ENCODE measurements at regions not wholly inside any gene's neighbourhood (a gene's known extent, or its start where the extent isn't known, plus 50 kb on each side); places are given as distances from the start of the nearest gene placed in this dataset.

DNA sequence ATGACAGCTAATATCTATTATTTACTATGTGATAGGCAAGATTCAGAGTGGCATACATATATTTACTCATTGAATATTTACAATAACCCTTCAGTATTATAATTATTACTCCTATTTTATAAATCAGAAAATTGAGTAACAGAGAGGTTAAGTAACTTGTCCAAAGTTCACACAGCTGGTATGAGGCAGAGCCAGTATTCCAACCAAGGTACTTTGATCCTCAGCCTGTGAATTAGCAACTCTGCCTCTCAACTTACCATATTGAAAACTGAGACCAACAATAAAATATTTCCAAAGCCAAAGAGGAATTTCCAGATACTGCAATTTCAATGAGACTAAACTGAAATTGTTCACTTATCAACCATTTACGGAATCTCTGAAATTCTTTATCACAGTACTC, 67.9 kb upstream of the TSLP start:
- DNase-seq (ENCODE audit: low read depth, low spot score), result no peak

DNA sequence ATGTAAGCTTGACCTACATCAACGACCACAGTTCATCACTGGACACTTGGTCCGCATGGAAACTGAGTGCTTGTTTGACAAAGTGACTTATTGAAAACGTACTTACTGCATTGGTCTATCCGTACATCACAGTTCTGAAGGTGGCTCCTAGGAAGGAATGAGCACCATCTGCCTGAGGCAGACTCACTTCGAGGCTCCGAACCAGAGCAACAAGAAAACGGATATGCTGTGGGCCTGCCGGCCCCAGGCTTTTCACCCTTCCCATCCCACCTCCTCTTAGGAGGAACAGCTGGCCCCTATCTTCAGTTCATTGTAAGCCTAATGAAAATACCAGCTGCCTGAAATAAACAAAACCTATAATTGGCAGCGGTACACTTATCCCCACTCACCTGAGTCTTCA, 67.2 kb upstream of the TSLP start:
- DNase-seq (ENCODE audit: low read depth, low spot score), result no peak

DNA sequence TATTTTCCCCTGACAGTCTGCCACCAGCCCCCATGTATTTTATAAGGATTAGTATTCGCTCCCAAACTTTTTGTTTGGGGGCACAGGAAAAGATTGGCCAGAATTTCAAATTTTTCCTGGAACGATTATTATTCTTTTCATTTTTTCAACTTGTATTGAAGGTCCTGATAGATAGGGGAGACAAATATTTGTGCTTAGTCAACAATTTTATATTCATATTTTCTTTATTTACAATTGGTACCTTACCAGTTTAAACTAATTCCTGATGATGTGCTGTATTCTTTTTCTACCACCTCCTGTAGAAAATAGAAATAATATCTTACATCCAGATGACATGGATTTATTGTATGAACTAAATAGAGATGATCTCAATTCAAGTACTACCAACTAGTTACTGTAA, 60.7 kb upstream of the TSLP start:
- DNase-seq (ENCODE audit: low read depth, low spot score), result no peak

DNA sequence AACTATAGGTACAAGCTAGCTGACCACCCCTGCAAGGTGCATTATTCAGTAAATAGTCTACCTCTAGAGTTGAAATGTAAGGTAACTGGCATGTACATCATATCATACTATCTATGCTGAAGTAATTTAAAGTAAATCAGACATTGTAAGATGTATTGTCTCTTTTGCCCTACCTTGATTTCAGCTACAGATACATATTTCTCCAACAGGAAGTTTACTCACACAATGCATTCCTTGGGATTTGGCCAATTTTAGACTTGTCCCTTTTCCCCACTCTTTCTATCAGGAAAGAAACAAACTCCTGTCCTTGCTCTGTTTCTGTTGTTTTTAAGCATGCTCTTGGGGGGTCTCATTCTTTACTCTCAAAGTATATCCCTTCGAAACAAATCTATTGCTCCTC, 58.5 kb upstream of the TSLP start:
- no peak for DNase-seq (ENCODE audit: low read depth, low spot score)

DNA sequence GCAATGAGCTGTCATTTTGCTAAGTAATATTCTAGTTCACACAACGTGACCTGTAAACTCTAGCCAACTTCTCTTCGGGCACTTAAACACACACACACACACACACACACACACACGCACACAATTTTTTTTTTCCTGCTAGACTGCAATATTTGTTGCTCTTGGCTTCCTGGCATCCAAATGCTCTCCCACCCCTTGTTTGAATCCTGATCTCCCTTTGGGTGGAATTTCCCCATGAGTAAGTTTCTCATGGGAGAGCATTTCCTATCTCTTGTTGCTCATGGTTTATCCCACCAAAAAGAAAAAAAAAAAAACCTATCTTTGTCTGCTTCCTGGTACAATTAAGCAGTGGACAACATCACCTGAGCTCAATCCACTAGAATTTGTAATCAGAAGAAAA, 54.7 kb upstream of the TSLP start:
- peak; percentile 17 for DNase-seq (ENCODE audit: low read depth, low spot score)

DNA sequence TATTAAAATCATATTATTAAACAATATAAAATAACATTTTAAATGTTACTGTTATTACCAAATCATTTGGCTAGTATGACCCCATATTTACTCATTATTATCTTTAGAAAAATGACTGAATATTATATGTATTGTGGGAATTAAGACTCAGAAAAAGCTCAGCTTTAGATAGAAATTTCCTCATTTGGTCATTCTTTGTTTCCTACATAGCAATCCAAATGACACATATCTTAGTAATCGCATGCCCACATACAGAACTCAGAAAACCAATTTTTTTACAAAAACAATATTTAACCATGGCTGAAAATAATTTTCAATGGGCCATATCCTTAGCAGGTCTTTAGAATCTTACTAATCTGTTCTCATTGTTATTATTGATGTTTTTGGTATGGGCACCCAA, 53.8 kb upstream of the TSLP start:
- no peak for DNase-seq (ENCODE audit: low read depth, low spot score)
